ENCODE measurements at regions not wholly inside any gene's neighbourhood (a gene's known extent, or its start where the extent isn't known, plus 50 kb on each side); places are given as distances from the start of the nearest gene placed in this dataset.

DNA sequence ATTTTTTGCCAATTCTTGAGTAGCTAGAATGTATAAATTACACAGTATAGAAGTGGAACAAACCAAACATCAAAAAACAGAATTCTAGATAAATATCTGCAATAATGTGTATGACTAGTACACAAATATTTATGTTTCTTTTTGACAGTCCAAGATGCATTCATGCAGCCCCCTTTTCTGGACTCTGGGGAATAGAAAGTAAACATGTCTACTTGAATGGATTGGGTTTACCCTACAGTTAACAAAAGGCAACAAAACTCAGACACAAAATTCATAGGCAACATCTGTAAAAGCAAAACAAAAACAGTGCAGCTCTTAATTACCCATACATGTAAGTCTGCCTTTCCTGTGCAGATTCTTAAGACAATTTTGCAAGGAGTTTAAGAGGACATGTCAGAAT is 419.4 kb upstream of the DACH1 start:
- Histone ChIP-seq H3K4me1 (ENCODE audit: low read depth) (no peaks in the 10 kb centered on the region), H3K4me3 (no peak overlapping the region), H3K36me3 (ENCODE audit: low read depth) (no peaks in the 10 kb centered on the region), H3K9me3 (no peaks in the 10 kb centered on the region)
- DNase-seq (no peak), ATAC-seq (no peak)
- intact Hi-C loops (cut with DNase I, micrococcal nuclease): no loop called here
- TF ChIP-seq, protein P1, sequence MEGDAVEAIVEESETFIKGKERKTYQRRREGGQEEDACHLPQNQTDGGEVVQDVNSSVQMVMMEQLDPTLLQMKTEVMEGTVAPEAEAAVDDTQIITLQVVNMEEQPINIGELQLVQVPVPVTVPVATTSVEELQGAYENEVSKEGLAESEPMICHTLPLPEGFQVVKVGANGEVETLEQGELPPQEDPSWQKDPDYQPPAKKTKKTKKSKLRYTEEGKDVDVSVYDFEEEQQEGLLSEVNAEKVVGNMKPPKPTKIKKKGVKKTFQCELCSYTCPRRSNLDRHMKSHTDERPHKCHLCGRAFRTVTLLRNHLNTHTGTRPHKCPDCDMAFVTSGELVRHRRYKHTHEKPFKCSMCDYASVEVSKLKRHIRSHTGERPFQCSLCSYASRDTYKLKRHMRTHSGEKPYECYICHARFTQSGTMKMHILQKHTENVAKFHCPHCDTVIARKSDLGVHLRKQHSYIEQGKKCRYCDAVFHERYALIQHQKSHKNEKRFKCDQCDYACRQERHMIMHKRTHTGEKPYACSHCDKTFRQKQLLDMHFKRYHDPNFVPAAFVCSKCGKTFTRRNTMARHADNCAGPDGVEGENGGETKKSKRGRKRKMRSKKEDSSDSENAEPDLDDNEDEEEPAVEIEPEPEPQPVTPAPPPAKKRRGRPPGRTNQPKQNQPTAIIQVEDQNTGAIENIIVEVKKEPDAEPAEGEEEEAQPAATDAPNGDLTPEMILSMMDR (IDR thresholded peaks at IDR 0.05): no peak

GRCh38 chr13:72284791-72285190 is 417.8 kb upstream of the DACH1 start:
- TF ChIP-seq, protein P1 (IDR thresholded peaks at IDR 0.05): no peak
- H3K9me3 ChIP-seq: no peaks in the 10 kb centered on the region
- H3K4me1 ChIP-seq (ENCODE audit: low read depth): no peaks in the 10 kb centered on the region
- H3K4me3 ChIP-seq: no peak overlapping the region
- intact Hi-C loops (cut with DNase I, micrococcal nuclease): no loop called here
- H3K36me3 ChIP-seq (ENCODE audit: low read depth): no peaks in the 10 kb centered on the region
- DNase-seq (no peak), ATAC-seq (no peak)

DNA sequence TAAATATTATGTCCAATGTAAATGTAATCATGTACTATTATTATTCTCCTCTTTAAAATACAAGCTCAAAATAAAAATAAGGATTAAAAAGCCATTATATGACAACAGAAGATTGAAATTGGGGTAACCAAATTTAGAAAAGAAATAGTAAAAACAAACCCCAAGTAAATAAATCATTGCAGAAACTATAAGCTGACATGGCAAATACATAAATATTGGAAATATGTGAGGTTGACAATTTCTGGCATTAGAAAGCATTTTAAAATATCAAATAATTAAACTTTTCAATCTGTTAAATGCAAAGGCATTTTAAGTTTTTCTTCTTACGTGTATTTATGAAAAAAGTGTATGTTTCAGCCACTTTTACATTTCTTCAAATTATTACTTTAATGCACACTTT is 394.7 kb upstream of the DACH1 start:
- H3K4me1 ChIP-seq (ENCODE audit: low read depth): no peaks in the 10 kb centered on the region
- DNase-seq: no peak
- H3K36me3 ChIP-seq (ENCODE audit: low read depth): no peaks in the 10 kb centered on the region
- H3K4me3 ChIP-seq: no peak overlapping the region
- TF ChIP-seq, protein P1 (IDR thresholded peaks at IDR 0.05): no peak
- intact Hi-C loops (cut with DNase I, micrococcal nuclease): no loop called here
- no peak for ATAC-seq
- no peaks in the 10 kb centered on the region for H3K9me3 ChIP-seq

- DNase-seq (no peak), ATAC-seq (no peak)
- no peaks in the 10 kb centered on the region for H3K4me1 ChIP-seq (ENCODE audit: low read depth)
- H3K9me3 ChIP-seq: no peaks in the 10 kb centered on the region
- H3K4me3 ChIP-seq: no peak overlapping the region
- H3K36me3 ChIP-seq (ENCODE audit: low read depth): no peaks in the 10 kb centered on the region
- TF ChIP-seq, protein P1 (IDR thresholded peaks at IDR 0.05): no peak
- intact Hi-C loops (cut with DNase I, micrococcal nuclease): no loop called here
These were observed 392.5 kb upstream of the DACH1 start for GRCh38 chr13:72259528-72259927.

DNA sequence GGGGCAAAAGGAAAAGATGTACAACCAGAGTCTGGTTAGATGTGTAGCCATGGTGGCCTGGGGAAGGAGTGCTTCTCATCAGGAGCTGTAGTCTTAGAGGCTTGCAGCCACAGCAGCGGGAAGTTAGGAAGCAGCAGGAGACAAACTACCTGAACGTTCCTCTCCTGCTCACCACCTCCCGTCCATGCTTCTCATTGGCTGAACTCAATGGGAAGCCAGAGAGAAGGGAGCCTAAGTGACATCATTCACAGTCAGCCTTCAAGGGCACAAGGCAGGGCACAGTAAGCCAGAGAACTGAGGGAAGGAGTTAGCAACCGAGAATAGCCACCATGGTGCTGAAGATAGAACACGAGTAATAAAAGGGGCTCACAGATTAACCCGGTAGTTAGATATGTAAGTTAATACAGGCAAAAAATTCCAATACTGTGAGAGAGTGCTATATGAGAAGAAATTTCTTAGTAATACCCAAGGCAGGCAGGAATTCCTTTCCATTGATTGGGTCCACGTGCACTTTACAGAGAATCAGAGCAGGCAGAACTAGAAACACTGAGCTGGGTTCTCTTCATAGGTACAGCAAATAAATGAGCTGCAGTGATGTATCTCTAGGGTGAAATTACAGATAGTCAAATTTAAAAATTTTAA is 391.5 kb upstream of the DACH1 start:
- TF ChIP-seq, protein P1 (IDR thresholded peaks at IDR 0.05): no peak
- H3K36me3 ChIP-seq (ENCODE audit: low read depth): no peaks in the 10 kb centered on the region
- no peaks in the 10 kb centered on the region for H3K4me1 ChIP-seq (ENCODE audit: low read depth)
- DNase-seq: no peak
- H3K9me3 ChIP-seq: no peaks in the 10 kb centered on the region
- no peak overlapping the region for H3K4me3 ChIP-seq
- no peak for ATAC-seq
- intact Hi-C loops (cut with DNase I, micrococcal nuclease): no loop called here

DNA sequence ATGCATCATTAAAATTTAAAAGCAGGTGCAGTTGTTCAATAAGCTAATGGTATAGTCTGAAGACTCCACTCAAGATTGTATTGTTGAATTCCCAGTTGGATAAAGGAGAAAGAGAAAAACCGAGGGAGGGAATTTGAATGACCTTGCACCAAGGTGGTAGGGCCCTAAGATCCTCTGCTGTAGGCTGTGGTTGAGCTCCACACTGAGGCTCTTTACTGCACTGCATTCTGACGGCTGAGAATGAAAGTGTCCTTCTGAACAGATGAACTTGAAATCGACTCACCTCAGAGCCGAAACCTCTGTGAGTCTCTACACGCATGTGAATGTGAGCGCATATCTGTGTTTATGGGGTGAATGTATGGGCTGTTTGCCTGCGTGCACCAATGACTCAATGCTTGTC is 388.9 kb upstream of the DACH1 start:
- Histone ChIP-seq H3K9me3 (no peaks in the 10 kb centered on the region), H3K4me1 (ENCODE audit: low read depth) (no peaks in the 10 kb centered on the region), H3K4me3 (no peak overlapping the region), H3K36me3 (ENCODE audit: low read depth) (no peaks in the 10 kb centered on the region)
- TF ChIP-seq, protein P1 (IDR thresholded peaks at IDR 0.05): peak; percentile 24
- intact Hi-C loops (cut with DNase I, micrococcal nuclease): no loop called here
- ATAC-seq (peak; percentile 88), DNase-seq (peak in 2 of 3 donors; percentile 36 to 56)

Data from mucosa of descending colon (tissue), 3 donors.